CD14-positive monocyte (primary cell): ENCODE measurements at regions not wholly inside any gene's neighbourhood (a gene's known extent, or its start where the extent isn't known, plus 50 kb on each side); places are given as distances from the start of the nearest gene placed in this dataset.

Experiments used
- DNase-seq, 3 donors: peaks; one replicate each; pipeline ENCODE4 v3.0.0-alpha.2; 2011 to 2022
- H2AFZ ChIP-seq: 2 replicates; pipeline ENCODE4 v1.6.0; 2012; ENCODE audit warnings: mild to moderate bottlenecking, low read depth, low read length, inconsistent platforms; ENCODE audit not compliant: insufficient read depth, poor library complexity, severe bottlenecking
- H3K27ac ChIP-seq, 2 donors: 1 replicate in 1 of 2; 2 replicates in 1 of 2; pipeline ENCODE4 v1.5.1; 2012 to 2013; ENCODE audit warnings: low read length in 2 of 2, control low read depth in 1 of 2, inconsistent platforms in 1 of 2, low read depth in 1 of 2, mild to moderate bottlenecking in 1 of 2
- H3K27me3 ChIP-seq, 2 donors: one replicate each; pipeline versions ENCODE4 v1.6.0 to v1.6.1; 2011 to 2013; ENCODE audit warnings: low read length in 2 of 2; ENCODE audit not compliant: control insufficient read depth in 2 of 2, insufficient read depth in 2 of 2
- H3K36me3 ChIP-seq, 2 donors: replicated peaks in 1 of 2; 1 replicate in 1 of 2; 2 replicates in 1 of 2; pipeline versions ENCODE4 v1.5.1 to v1.6.1; 2012 to 2013; ENCODE audit warnings: low read length in 2 of 2, control low read depth in 1 of 2, inconsistent platforms in 1 of 2, mild to moderate bottlenecking in 1 of 2; ENCODE audit not compliant: insufficient read depth in 2 of 2, control insufficient read depth in 1 of 2
- H3K4me1 ChIP-seq, 2 donors: 1 replicate in 1 of 2; 2 replicates in 1 of 2; pipeline versions ENCODE4 v1.5.1 to v1.6.1; 2012 to 2013; ENCODE audit warnings: low read length in 2 of 2, control low read depth in 1 of 2, inconsistent platforms in 1 of 2, mild to moderate bottlenecking in 1 of 2, moderate library complexity in 1 of 2; ENCODE audit not compliant: insufficient read depth in 2 of 2, control insufficient read depth in 1 of 2
- H3K4me2 ChIP-seq: replicated peaks from 2 replicates; pipeline ENCODE3; 2012; ENCODE audit warnings: low read length, moderate library complexity, mild to moderate bottlenecking; ENCODE audit not compliant: poor library complexity, severe bottlenecking; ENCODE audit errors: extremely low read depth
- H3K4me3 ChIP-seq, 3 experiments: fragments of 200-600 bp in 1 of 3; sonication (generic) in 1 of 3; replicated peaks in 1 of 3; 1 replicate in 2 of 3; 2 replicates in 1 of 3; pipeline ENCODE4 v1.5.1; 2011 to 2013; ENCODE audit warnings: low read length in 3 of 3, mild to moderate bottlenecking in 3 of 3, control low read depth in 2 of 3, low read depth in 2 of 3, inconsistent platforms in 1 of 3, moderate library complexity in 1 of 3
- H3K79me2 ChIP-seq: 2 replicates; pipeline ENCODE4 v1.6.0; 2012; ENCODE audit warnings: mild to moderate bottlenecking, control low read depth, inconsistent platforms, low read length, moderate library complexity; ENCODE audit not compliant: insufficient read depth
- H3K9ac ChIP-seq: 2 replicates; pipeline ENCODE4 v1.6.0; 2017; ENCODE audit warnings: low read length, mild to moderate bottlenecking; ENCODE audit not compliant: insufficient read depth, poor library complexity, severe bottlenecking
- H3K9me3 ChIP-seq, 2 donors: replicated peaks in 1 of 2; 1 replicate in 1 of 2; 2 replicates in 1 of 2; pipeline versions ENCODE4 v1.5.1 to v1.6.1; 2012 to 2013; ENCODE audit warnings: low read length in 2 of 2, control low read depth in 1 of 2; ENCODE audit not compliant: control insufficient read depth in 1 of 2, insufficient read depth in 1 of 2
- H4K20me1 ChIP-seq: 2 replicates; pipeline ENCODE4 v1.6.0; 2012; ENCODE audit warnings: mild to moderate bottlenecking, low read length, control low read depth, moderate library complexity; ENCODE audit not compliant: insufficient read depth
- H3K27ac Mint-ChIP-seq, 7 donors: one replicate each; pipeline ENCODE4 v1.8.0; 2020; ENCODE audit warnings: mild to moderate bottlenecking in 7 of 7, mixed read lengths in 7 of 7, moderate library complexity in 6 of 7, inconsistent platforms in 2 of 7
- H3K27me3 Mint-ChIP-seq, 3 donors: one replicate each; pipeline ENCODE4 v1.8.0; 2021 to 2022; ENCODE audit warnings: low read depth in 3 of 3, mild to moderate bottlenecking in 3 of 3, mixed read lengths in 3 of 3, moderate library complexity in 3 of 3, inconsistent platforms in 1 of 3
- H3K36me3 Mint-ChIP-seq, 2 donors: one replicate each; pipeline ENCODE4 v1.8.0; 2020; ENCODE audit warnings: mixed read lengths in 2 of 2, inconsistent platforms in 1 of 2, mild to moderate bottlenecking in 1 of 2
- H3K4me1 Mint-ChIP-seq: one replicate; pipeline ENCODE4 v1.8.0; 2020; ENCODE audit warnings: mild to moderate bottlenecking, mixed read lengths
- H3K4me3 Mint-ChIP-seq, 2 donors: one replicate each; pipeline ENCODE4 v1.8.0; 2020; ENCODE audit warnings: mild to moderate bottlenecking in 2 of 2, mixed read lengths in 2 of 2, moderate library complexity in 1 of 2
- H3K9me3 Mint-ChIP-seq, 7 donors: one replicate each; pipeline ENCODE4 v1.8.0; 2020 to 2022; ENCODE audit warnings: mixed read lengths in 7 of 7, mild to moderate bottlenecking in 6 of 7, moderate library complexity in 6 of 7, inconsistent platforms in 2 of 7
- CTCF ChIP-seq: fragments of 200-600 bp; IDR thresholded peaks from one replicate; pipeline ENCODE4 v1.8.0; 2022; ENCODE audit warnings: antibody characterized with exemption, mild to moderate bottlenecking
- WGBS: methylation state at CpG from one replicate; pipeline ENCODE4 v1.1.5; 2013; ENCODE audit warnings: missing lambda C conversion rate; ENCODE audit not compliant: insufficient coverage; 5-methylcytosine and 5-hydroxymethylcytosine counted together
- intact Hi-C, 2 donors: fragments of 100-400 bp; cut with micrococcal nuclease; formaldehyde crosslinking; loops; one replicate each; pipeline versions ENCODE4 v1.15.0 to v1.15.1; 2023

DNA sequence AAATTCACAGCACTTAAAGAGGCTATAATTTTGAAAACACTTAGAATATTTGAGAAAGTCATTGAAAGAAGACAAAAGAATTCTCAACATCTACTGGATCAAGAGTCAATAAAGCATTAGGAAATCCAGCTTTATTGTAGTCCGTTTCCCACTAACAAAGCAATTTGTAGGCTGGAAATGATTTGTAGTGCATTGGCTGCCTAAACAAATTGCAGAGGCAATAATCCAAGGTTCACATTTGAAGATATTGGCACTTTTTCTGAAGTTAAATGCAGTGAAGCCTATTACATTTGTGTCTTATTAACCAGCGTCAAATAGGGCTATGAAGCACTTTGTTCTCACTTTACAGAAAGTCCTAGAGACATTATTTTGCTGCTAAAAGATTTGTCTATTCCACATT, 848.1 kb upstream of the SLITRK1 start:
- Histone ChIP-seq H3K4me3 (no peak overlapping the region), H3K4me2 (no peak overlapping the region), H3K9ac (no peak overlapping the region), H3K36me3 (no peaks in the 10 kb centered on the region), H3K27me3 (no peaks in the 10 kb centered on the region), H3K4me1 (no peaks in the 10 kb centered on the region), H4K20me1 (no peaks in the 10 kb centered on the region), H3K79me2 (no peaks in the 10 kb centered on the region), H3K9me3 (peaks cover 0 to 2% of the 10 kb centered on the region in 2 donors), H2AFZ (no peak overlapping the region), H3K27ac (no peak overlapping the region)
- no peak overlapping the region for H3K27ac Mint-ChIP-seq
- no peaks in the 10 kb centered on the region for H3K4me1 Mint-ChIP-seq
- WGBS = no CpG with 5 or more reads among the region's 2 CpGs
- intact Hi-C loops = no loop called here
- peaks cover 0 to 8% (median 3%) of the 10 kb centered on the region in 7 donors for H3K9me3 Mint-ChIP-seq
- H3K4me3 Mint-ChIP-seq = no peak overlapping the region
- TF ChIP-seq CTCF = no peak
- no peaks in the 10 kb centered on the region for H3K36me3 Mint-ChIP-seq
- no peak for DNase-seq
- no peaks in the 10 kb centered on the region for H3K27me3 Mint-ChIP-seq

GRCh38 chr13:84705982-84706710, 823.9 kb upstream of the SLITRK1 start:
- Histone ChIP-seq H3K9me3 (peaks cover 0 to 4% of the 10 kb centered on the region in 2 donors), H2AFZ (no peak overlapping the region), H4K20me1 (no peaks in the 10 kb centered on the region), H3K27me3 (no peaks in the 10 kb centered on the region), H3K27ac (no peak overlapping the region), H3K36me3 (no peaks in the 10 kb centered on the region), H3K4me3 (no peak overlapping the region), H3K9ac (no peak overlapping the region), H3K79me2 (no peaks in the 10 kb centered on the region), H3K4me1 (no peaks in the 10 kb centered on the region), H3K4me2 (no peak overlapping the region)
- intact Hi-C loops = no loop called here
- no peaks in the 10 kb centered on the region for H3K27me3 Mint-ChIP-seq
- no peaks in the 10 kb centered on the region for H3K36me3 Mint-ChIP-seq
- no peak for TF ChIP-seq CTCF
- no peak overlapping the region for H3K27ac Mint-ChIP-seq
- WGBS = no CpG with 5 or more reads among the region's 2 CpGs
- DNase-seq = no peak
- no peak overlapping the region for H3K4me3 Mint-ChIP-seq
- H3K9me3 Mint-ChIP-seq = peaks cover 0 to 8% (median 5%) of the 10 kb centered on the region in 7 donors
- no peaks in the 10 kb centered on the region for H3K4me1 Mint-ChIP-seq
